ENCODE measurements at regions not wholly inside any gene's neighbourhood (a gene's known extent, or its start where the extent isn't known, plus 50 kb on each side); places are given as distances from the start of the nearest gene placed in this dataset.

DNA sequence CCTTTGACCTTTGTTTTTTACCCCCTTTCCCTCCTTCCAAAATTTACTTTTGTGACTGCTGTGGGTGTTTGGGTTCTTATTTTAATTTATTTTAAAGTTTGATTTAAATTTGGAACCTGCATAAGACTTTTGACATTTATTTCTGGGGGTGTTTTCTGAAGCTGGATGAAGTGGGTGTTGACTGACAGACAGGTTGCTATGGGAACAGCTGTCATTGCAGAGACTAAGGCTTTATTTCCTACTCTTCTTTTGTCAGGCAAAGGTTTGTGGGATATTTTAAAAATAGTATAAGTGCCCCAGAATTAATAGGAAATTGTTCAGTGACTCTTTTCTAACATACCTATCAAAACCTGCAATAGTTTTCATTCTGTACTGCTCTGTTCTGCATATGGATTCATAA is 290.8 kb upstream of the ESRRG start:
- DNase-seq (ENCODE audit: insufficient read length, low spot score) (no peak), FAIRE-seq (no peak)

DNA sequence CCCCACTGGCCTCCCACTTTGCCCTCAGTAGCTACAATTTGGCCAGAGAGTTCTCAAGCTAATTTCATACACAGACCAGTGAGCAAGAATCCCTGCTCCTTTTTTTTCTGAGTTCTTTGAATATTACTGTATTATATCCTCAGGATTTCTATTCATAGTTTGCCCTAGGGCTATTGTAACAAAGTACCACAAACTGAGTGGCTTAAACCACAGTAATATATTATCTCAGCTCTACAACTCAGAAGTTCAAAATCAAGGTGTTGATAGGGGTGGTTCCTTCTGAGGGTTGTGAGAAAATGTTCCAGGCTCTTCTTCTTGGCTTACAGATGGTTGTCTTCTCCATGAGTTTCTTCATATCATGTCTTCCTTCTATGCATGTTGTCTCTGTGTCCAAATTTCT is 289.4 kb upstream of the ESRRG start:
- FAIRE-seq (no peak), DNase-seq (ENCODE audit: insufficient read length, low spot score) (no peak)

DNA sequence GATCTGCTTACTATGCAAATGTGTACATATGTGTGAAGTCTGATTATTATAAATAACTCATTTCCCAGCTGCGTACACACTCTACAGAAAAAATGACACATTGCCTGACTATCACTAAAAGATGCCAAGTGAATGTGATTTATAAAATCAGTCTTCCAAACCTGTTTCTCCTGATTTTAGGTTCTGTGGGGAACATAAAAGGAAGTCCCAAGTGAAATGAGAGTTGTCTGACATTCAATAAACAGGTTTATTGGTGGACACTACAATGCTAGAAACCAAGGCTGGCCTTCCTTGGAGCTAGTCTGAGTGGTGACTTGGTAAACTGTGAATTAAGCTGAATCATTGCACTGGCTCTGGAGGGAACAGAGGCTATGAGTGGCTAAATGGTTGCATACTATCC is 287.9 kb upstream of the ESRRG start:
- DNase-seq (ENCODE audit: insufficient read length, low spot score) (no peak), FAIRE-seq (no peak)

DNA sequence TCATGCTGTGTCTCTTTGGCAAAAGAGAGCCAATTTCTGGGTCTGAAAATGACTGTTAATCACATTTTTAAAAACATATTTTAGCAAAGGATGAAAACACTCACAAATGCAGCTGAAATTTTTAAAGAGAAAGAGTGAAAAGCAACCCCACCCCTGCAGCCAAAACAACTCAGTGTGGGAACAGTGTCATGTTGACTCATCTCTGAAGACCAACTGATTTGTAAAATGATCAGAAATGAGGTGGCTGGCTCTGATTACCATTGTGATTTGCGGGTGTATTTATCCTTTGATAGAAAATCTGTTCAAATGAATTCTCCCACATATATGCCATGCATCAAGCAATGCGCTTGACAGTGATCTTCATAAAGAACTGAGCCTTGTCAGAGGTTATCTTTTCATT is 287.0 kb upstream of the ESRRG start:
- FAIRE-seq (no peak), DNase-seq (ENCODE audit: insufficient read length, low spot score) (no peak)

DNA sequence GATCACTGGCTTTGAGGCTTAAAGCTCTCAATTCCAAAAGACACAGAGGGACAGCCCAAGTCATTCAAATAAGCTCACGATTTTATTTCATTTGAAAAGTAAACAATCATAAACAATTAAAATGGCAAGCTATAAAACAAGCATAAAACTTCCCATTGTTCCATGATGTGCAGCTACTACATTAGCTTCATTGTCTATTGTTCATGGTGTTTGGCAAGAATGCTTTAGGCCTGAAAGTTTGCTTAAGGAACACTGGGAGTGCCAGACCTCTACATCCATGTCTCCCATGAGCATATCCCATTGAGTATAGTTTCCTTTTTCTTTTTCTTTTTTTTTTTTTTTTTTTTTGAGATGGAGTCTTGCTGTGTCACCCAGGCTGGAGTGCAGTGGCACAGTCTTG is 286.1 kb upstream of the ESRRG start:
- FAIRE-seq (no peak), DNase-seq (ENCODE audit: insufficient read length, low spot score) (no peak)

DNA sequence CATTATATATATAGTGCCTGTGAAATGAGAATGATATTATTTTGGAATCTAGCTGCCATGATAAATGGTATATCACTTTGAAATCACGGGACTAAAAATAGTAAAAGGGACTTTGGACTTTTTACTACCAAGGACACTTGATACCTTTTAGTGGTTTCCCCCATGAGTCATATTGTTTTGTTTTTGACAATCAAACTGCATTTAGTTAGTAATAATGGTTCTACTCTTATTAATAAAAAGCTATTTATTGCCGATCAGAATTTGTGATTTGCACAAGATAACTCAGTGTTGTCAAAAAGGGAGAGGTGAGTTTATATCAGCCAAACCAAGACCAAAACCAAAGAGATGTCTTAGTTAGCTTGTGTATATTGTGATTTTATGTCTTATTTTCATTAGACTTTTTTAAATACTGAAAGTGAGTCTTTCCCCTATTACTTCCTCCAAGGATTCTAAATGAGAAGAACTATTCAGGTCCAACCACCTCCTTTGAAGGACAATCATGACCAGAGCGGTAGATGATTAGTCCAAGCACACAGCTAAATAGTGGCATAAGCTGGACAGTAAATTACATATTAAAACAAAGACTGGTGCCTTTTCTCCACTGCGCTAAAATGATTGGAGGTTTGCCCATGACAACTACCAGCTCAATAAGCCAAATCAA is 281.7 kb upstream of the ESRRG start:
- no peak for DNase-seq (ENCODE audit: insufficient read length, low spot score)
- no peak for FAIRE-seq

DNA sequence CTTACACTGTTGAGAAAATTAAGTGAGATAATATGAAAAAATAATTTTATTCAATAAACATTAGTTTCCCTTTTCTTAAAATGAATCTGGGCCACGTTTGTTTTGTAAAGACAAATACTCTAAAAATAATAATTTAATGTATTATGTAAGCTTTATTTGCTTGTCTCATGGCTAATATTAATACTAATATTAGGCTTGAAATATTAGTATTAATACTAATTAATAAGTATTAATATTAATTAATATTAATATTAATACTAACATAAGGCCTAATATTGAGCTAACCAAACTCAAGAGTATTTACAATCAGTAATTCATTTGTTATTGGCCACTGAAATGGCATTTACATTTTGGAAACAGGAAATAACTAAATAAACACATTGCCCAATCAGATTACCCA is 280.1 kb upstream of the ESRRG start:
- no peak for FAIRE-seq
- DNase-seq (ENCODE audit: insufficient read length, low spot score): no peak

DNA sequence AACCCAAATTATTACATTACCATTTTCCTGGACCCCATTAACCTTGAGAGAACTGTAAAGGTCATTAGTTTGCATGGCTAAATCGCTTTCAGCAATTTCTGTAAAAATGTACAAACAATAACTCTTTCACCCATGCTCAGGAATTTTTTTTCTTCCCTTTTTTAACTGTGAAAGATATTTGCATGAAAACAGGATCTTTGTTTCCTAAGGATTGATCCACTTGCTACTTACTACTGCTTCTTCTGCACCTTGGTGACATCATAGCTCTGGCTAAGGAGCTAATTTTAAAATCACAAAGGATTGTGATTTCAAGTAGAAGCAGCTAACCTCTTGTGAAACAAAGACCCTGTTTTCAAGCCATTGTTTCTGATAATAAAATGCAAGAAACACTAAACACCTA is 274.6 kb upstream of the ESRRG start:
- FAIRE-seq: no peak
- DNase-seq (ENCODE audit: insufficient read length, low spot score): no peak

DNA sequence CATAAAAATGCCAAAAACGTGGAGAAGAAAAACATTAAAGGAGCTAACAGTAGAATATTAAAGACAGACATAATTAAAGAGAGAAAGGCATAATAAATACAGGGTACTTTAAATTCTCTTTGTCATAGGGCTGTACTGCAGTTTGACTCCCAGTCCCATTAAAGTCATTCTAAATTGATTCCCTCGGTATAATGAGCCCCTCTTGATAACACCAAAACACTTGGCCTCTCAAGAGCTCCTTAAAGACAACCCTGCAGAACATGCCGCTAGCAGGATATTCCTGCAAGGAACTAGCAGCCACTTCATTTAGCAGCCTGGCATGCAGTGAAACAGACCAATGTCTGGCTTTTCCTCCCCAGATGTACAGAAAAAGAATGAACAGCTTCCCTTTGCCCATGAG is 273.8 kb upstream of the ESRRG start:
- no peak for FAIRE-seq
- no peak for DNase-seq (ENCODE audit: insufficient read length, low spot score)

DNA sequence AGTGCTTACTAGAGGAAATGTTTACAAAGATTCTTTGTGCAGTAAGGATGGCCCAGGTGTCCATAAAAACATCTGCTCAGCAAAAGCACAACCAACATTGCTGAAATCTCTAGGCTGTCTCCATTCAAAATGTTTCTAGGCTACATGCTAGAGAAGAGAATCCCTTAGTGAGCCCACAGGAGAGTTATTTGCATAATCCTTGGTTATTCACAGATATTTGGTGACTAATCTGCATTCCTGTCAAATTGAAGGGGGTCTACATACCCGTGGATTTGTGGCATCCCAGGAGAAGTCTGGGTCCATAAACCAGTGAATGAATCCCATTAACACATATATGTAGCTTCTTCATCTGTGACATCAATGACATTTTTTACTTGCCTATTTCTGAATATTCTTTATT is 261.3 kb upstream of the ESRRG start:
- DNase-seq (ENCODE audit: insufficient read length, low spot score) (no peak), FAIRE-seq (no peak)

DNA sequence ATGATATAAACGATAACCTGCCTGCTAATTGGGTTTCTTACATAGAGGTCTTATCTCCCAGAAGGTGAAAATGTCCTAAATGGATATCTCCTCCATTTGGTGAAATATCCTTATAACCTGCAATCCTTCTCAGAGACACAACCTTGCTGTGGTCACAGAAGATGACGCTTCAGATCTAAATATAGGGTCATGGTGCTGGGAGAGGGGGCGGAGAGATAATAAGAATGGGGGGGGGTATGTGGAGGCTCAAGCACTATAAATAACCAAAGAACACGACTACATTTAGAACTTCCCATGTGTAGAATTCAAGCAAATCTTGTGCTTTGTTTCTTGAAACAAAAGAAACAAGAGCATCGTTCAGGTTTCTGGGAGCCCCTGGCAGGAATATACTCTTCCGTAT is 260.6 kb upstream of the ESRRG start:
- FAIRE-seq (no peak), DNase-seq (ENCODE audit: insufficient read length, low spot score) (no peak)

DNA sequence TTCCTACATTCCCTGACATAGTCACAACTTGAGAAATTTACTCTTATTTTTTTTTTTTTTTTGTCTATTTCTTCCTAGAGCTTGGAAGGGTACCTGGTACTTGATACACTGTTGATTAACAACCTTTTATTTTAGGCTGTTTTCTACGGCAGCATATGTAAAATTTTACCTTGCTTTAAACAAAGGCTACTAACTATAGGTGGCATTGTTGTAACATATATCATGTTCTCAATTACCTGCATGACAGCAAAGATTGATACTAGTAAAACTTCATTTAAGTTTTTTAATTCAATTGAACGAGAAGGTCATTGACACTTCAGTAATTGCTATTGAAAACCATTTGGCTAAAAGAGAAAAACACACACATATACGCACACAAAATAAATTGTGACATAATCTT is 238.3 kb upstream of the ESRRG start:
- DNase-seq (ENCODE audit: insufficient read length, low spot score) (no peak), FAIRE-seq (no peak)

DNA sequence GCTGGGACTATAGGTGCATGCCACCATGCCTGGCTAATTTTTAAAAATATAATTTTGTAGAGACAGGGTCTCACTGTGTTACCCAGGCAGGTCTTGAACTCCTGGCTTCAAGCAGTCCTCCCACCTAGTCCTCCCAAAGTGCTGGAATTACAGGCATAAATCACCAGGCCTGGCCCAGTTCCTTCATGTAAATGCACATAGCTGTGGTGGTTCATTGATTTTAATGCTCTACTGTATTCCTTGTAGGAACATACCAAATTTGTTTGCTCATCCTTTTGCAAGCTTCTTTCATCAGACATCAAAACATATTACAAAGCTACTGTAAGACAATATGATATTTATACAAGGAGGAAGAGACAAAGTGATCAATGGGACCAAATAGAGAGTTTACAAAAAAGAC is 237.5 kb upstream of the ESRRG start:
- FAIRE-seq: no peak
- no peak for DNase-seq (ENCODE audit: insufficient read length, low spot score)

DNA sequence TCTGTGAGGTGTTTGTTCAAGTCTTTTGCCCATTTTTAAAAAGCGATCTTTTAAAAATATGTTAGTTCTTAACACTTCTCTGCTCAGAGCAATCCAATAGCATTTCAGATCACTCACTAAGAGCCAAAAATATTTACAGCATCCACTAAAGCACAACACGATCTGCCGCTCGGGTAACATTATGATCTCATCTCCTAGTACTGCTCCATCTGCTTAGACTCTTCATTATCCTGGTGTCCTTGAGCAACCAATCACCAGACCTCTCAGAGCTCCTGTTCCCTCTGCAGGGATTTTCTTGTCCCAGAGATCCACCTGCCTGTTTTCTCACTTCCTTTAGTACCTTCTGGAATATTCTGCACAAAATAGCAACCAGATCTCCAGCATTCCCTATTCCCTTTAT is 235.3 kb upstream of the ESRRG start:
- FAIRE-seq: no peak
- no peak for DNase-seq (ENCODE audit: insufficient read length, low spot score)

DNA sequence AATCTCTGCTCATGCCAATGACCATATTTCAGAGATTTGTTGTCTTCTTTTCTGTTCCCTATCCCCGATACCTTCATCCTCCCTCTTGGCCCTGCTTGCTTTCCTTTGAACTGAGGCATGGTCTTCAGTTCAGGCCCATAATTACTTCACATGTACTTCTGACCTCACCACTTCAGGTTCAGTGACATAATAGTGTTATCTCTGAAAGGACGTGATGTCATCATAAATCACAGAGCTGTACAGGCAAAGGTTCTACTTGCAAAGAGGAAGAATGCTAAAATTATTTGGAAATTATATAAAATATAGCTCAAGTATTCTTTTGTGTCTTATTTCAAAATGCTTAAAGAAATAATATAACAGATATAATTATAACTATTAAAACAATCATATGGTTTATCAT is 230.3 kb upstream of the ESRRG start:
- FAIRE-seq: no peak
- no peak for DNase-seq (ENCODE audit: insufficient read length, low spot score)

DNA sequence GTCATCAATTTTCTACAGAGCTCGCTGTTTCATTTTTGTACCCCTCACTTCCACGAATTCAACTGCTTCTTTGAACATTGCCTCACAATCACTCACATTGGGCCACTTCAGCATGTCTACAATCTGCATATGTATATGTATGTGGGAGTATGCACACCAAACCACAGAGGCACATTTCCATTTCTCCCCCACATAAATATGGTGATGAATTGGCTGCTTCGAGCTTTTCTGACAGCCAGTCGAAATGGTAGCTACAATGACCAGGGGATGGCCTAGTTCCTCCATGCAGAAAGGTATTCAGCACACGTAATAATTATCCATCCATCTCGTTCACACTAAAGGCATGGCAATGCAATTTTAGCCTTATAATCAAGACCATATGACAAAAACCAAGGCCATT is 229.6 kb upstream of the ESRRG start:
- FAIRE-seq (no peak), DNase-seq (ENCODE audit: insufficient read length, low spot score) (no peak)

DNA sequence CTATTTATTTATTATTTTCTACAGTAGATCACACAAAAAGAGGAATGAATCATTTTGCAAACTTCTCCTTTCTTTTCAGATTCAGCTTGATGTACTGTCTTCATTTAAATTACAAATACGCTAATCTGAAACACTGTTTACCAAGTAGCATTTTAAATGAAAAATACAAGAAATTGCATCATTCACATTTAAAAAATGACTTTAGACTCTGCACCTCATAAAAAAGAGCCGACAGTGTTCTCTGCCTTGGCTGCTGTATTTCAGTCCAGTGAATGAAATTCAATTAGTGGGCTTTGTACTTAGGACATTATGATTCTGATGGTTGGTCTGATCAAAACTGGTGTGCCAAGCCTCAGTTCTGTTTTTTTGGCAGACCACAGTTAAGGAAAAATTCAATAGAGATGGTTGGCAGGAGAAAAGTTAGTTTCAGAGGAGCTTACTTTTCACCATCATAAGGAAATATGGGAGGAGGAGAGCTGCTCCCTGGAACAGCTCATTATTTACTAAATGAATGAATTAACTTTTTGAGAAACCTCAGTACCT is 222.4 kb upstream of the ESRRG start:
- DNase-seq (ENCODE audit: insufficient read length, low spot score) (no peak), FAIRE-seq (no peak)

DNA sequence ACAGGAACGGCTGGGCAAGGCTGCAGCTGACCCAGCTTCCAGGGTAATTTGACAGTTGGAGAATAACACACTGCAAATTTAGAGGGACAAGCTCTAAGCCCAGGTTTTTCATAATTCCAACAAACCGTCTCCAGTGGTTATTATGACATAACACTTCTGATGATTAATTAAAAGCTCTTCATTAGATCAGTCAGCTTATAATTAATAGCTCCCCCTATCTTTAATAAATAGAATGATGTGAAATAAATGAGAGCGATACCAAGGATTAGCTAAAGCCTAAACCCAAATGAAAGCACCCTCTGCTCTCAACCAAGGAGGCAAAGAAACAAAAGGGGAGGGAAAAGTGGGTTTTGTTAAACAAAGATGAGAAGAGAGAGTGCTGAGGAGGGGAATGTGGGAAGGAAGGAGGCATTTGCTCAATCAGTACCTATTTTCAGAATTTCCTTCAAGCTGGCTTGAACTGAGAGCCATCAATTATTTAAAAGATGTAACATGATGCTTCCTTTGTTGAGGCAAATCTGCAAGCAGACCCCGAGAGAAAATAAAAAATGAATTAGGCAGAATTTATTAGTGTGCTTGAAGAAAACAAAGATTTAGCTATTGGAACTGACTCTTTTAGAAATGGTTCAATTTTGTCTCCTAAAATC is 221.8 kb upstream of the ESRRG start:
- no peak for DNase-seq (ENCODE audit: insufficient read length, low spot score)
- FAIRE-seq: no peak

DNA sequence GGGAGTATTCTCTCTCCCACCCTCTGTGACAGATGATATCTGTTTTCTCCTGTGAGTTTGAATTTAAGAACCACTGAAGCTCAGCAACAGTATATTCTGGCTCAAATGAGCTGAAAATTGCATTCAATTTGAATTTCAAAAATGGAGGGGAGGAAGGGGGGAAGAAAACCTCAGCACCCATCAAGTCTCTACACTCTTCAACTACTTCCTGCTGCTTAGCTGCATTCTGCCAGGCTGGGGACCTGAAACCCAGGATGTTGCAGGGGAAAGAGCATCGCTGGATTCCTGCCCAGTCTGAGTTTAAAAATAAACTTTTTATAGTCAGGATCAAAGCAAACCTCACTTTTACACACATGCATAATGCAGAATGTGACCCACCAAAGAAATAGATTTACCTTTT is 214.3 kb upstream of the ESRRG start:
- no peak for DNase-seq (ENCODE audit: insufficient read length, low spot score)
- no peak for FAIRE-seq

DNA sequence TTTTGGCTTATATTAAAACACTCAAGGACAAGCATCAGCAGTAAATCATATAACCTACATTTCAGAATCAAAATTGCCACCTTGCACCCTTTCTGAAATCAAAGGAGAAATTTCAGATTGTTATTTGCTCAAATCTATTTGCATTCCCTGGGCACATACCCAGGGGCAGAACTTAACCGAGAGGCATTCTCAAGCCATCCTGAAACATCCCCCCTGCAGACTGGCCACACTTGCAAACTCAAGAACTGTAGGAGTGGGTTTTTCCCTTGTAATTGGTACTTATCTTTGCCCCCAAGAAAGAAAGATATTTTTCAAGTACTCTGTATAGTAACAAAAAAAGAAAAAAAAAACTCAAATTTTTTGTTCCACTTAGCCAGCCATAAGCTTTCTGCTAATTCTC is 213.6 kb upstream of the ESRRG start:
- no peak for DNase-seq (ENCODE audit: insufficient read length, low spot score)
- FAIRE-seq: no peak

DNA sequence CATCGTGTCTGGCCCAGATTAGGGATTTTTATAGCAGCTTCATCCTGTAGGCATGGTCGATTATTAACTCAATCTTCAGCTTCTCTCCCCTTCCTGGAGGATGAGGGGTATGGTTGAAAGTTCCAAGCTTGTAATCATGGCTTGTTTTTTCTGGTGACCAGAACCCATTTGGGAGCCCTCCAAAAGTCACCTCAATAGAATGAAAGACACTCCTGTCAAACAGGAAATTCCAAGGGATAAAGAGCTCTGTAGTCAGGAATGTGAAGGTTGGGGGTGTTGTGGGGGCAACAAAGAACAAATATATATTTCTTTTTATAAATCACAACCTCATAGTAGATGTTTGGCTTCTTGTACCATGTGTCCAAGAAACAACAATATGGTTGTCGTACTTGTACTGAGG is 212.7 kb upstream of the ESRRG start:
- no peak for DNase-seq (ENCODE audit: insufficient read length, low spot score)
- FAIRE-seq: no peak

DNA sequence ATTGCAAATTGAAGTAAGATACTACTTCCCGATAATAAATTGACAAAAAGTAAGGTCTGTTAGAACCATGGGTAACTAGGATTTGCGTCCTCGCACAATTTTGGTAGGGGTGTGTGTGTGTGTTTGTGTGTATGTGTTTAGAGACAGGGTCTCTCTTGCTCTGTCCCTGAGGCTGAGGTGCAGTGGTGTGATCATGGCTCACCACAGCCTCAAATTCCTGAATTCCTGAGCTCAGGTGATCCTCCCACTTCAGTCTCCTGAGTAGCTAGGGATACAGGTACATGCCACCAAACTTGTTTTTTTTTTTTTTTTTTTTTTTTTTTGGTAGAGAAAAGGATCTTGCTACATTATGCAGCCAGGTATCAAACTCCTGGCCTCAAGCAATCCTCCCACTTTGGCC is 209.2 kb upstream of the ESRRG start:
- FAIRE-seq (no peak), DNase-seq (ENCODE audit: insufficient read length, low spot score) (no peak)

All from HTR-8/SVneo (cell line).